Central memory CD8-positive, alpha-beta T cell (primary cell): ENCODE measurements at regions not wholly inside any gene's neighbourhood (a gene's known extent, or its start where the extent isn't known, plus 50 kb on each side); places are given as distances from the start of the nearest gene placed in this dataset.

ENCODE experiments used
- ATAC-seq: fragments of 150-1000 bp; cut with Tn5 transposase; replicated peaks from 2 replicates; pipeline ENCODE4 v1.10.0; 2022; ENCODE audit warnings: mild to moderate bottlenecking, moderate FRiP score, moderate number of reproducible peaks; ENCODE audit not compliant: poor library complexity, severe bottlenecking; ENCODE audit errors: extremely low read depth
- DNase-seq, 2 donors: peaks; one replicate each; pipeline ENCODE4 v3.0.0; 2021; ENCODE audit warnings: low spot score in 2 of 2
- H3K27ac Mint-ChIP-seq: one replicate; pipeline ENCODE4 v1.8.0; 2022; ENCODE audit warnings: low read depth, mild to moderate bottlenecking, moderate library complexity, mixed read lengths
- H3K27me3 Mint-ChIP-seq: one replicate; pipeline ENCODE4 v1.8.0; 2022; ENCODE audit warnings: mixed read lengths
- H3K36me3 Mint-ChIP-seq: one replicate; pipeline ENCODE4 v1.8.0; 2022; ENCODE audit warnings: mild to moderate bottlenecking, moderate library complexity, mixed read lengths; ENCODE audit not compliant: insufficient read depth
- H3K4me1 Mint-ChIP-seq: one replicate; pipeline ENCODE4 v1.8.0; 2022; ENCODE audit warnings: mixed read lengths
- H3K4me3 Mint-ChIP-seq: one replicate; pipeline ENCODE4 v1.8.0; 2022; ENCODE audit warnings: mild to moderate bottlenecking, moderate library complexity, mixed read lengths
- H3K9me3 Mint-ChIP-seq: one replicate; pipeline ENCODE4 v1.8.0; 2022; ENCODE audit warnings: mixed read lengths

- Mint-ChIP-seq H3K4me3 (no peak overlapping the region), H3K27ac (no peak overlapping the region), H3K9me3 (no peaks in the 10 kb centered on the region), H3K27me3 (peaks cover 41% of the 10 kb centered on the region), H3K4me1 (peaks cover 5% of the 10 kb centered on the region), H3K36me3 (no peaks in the 10 kb centered on the region)
- DNase-seq (no peak), ATAC-seq (no peak)
Observed at GRCh38 chr1:9179463-9180110, 50.7 kb upstream of the GPR157 start.

DNA sequence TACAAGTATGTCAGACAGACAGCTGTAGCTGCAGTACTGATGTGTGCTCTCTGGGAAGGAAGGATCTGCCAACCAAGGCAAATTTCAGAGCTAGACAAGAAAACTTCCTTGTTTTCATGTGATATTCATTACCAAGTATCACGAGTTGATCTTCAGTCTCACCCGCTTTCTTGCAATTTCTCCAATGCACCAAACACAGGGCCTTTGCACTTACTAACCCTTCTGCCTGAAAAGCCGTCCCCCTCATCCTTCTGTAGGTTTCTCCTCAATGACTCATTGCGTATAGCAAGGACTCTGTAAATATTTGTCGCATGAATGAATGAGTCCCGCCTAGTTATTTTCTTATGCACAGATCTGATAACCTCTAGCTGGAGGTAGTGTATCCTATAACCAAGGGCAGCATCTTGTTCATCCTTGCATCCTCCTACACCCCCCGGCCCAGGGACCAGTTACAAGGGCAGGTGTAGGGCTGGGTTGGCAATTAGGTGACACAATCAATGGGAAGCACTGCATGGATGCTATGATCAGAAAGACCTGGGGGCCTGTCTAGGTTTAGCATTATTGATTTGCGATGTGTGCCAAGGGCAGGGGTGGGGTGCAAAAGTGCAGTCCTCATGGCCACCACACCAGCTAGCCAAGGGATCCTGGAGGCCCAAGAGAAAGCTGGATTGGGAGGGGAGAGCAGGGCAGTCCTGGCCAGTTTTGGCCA, 51.4 kb upstream of the GPR157 start:
- Mint-ChIP-seq H3K4me1 (peaks cover 5% of the 10 kb centered on the region), H3K27ac (no peak overlapping the region), H3K9me3 (no peaks in the 10 kb centered on the region), H3K27me3 (peaks cover 35% of the 10 kb centered on the region), H3K36me3 (no peaks in the 10 kb centered on the region), H3K4me3 (no peak overlapping the region)
- DNase-seq, result no peak
- no peak for ATAC-seq

GRCh38 chr1:9181176-9181906, 52.4 kb upstream of the GPR157 start:
- no peak for ATAC-seq
- H3K27ac Mint-ChIP-seq, result no peak overlapping the region
- no peaks in the 10 kb centered on the region for H3K36me3 Mint-ChIP-seq
- H3K27me3 Mint-ChIP-seq, result peaks cover 31% of the 10 kb centered on the region
- DNase-seq, result peak; percentile 40 to 59
- H3K9me3 Mint-ChIP-seq, result no peaks in the 10 kb centered on the region
- H3K4me3 Mint-ChIP-seq, result peak overlapping the region; percentile 44
- H3K4me1 Mint-ChIP-seq, result peaks cover 5% of the 10 kb centered on the region

DNA sequence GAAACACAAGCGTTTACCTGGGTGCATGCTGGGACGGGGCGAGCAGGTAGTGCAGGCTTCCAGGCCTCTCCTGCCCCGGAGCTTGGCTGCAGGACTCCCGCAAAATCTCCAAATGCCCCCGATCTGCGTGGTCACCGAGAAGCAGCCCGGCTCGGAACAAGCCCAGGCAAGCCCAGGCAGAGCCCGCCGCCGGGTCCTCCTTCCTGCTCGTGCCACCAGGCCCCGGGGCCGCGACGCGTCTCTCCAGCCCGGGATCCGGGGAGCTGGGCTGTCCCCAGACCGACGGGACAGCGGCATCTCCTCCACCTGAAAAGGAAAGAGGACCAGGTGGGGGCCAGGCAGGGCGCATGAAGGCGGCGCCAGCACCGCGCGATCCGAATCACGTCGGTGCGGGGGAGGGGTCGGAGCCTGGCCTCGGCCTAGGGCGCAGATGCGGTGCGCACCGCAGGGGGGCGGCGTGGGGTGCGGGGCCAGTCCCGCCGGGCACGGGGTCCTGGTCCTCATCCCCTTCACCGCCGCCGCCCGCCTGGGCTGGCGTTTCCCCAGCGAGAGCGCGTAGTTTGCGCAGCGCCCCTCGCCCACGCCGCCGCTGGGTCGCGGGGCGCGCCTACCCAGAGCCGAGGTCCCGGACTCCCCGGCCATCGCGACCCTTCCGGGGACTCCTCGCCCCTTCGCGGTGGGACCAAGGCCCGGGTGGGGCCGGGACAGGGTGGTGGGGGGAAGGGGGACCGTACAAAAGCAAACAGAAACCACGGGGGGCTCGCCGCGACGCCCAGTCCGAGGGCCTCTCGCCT, 52.4 kb upstream of the H6PD start:
- Mint-ChIP-seq H3K27ac (no peak overlapping the region), H3K4me1 (peaks cover 5% of the 10 kb centered on the region), H3K4me3 (peak overlapping the region; percentile 44), H3K36me3 (no peaks in the 10 kb centered on the region), H3K27me3 (peaks cover 31% of the 10 kb centered on the region), H3K9me3 (no peaks in the 10 kb centered on the region)
- DNase-seq (no peak), ATAC-seq (no peak)

DNA sequence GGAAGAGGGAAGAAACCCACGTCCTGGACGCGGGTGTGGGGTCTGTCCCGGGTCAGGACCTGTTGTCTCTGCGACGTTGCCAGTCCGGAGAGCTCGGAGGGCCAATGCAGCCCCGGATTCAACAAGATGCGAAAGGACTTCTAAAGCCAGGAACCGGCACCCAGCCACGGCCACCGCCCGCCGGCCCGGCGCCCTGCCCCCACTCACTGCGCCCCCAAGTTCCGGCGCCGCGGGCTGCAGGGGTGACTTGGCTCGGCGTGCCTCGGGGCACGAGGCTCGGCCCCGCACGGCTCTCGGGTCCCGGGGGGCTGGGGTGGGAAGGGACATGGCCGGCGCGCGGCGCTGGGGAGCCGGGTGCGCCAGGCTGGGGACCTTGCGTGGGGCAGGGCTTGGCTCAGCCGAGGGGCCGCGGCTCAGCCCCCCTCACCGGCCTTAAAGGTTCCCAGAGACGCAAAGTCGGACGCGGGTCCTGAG, 51.8 kb upstream of the H6PD start:
- no peak for ATAC-seq
- Mint-ChIP-seq H3K27me3 (peaks cover 31% of the 10 kb centered on the region), H3K36me3 (no peaks in the 10 kb centered on the region), H3K27ac (no peak overlapping the region), H3K9me3 (no peaks in the 10 kb centered on the region), H3K4me1 (peaks cover 5% of the 10 kb centered on the region), H3K4me3 (no peak overlapping the region)
- DNase-seq, result no peak

- Mint-ChIP-seq H3K9me3 (no peaks in the 10 kb centered on the region), H3K27ac (no peak overlapping the region), H3K36me3 (no peaks in the 10 kb centered on the region), H3K4me1 (peaks cover 5% of the 10 kb centered on the region), H3K27me3 (peaks cover 28% of the 10 kb centered on the region), H3K4me3 (no peak overlapping the region)
- DNase-seq (no peak), ATAC-seq (no peak)
Observed at GRCh38 chr1:9183441-9183840, 51.1 kb upstream of the H6PD start.

DNA sequence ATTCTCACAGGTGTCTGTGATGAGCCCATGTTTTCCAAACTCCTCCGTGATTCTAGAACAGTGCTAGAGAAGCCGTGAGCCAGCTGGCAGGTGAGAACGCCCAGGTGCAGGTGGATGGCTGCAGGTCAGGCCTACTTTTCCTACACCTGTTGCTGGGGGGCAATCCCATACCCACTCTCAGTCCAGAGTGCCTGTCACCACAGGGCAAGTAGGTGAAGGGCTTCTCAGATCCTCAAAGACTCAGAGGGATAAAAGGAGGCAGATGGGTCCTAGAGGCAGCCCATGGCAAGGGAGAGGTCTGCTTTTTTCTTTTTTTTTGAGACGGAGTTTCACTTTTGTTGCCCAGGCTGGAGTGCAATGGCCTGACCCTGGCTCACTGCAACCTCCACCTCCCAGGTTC, 50.7 kb upstream of the H6PD start:
- Mint-ChIP-seq H3K9me3 (no peaks in the 10 kb centered on the region), H3K4me1 (peaks cover 5% of the 10 kb centered on the region), H3K36me3 (no peaks in the 10 kb centered on the region), H3K27ac (no peak overlapping the region), H3K27me3 (peaks cover 24% of the 10 kb centered on the region), H3K4me3 (no peak overlapping the region)
- no peak for DNase-seq
- no peak for ATAC-seq

DNA sequence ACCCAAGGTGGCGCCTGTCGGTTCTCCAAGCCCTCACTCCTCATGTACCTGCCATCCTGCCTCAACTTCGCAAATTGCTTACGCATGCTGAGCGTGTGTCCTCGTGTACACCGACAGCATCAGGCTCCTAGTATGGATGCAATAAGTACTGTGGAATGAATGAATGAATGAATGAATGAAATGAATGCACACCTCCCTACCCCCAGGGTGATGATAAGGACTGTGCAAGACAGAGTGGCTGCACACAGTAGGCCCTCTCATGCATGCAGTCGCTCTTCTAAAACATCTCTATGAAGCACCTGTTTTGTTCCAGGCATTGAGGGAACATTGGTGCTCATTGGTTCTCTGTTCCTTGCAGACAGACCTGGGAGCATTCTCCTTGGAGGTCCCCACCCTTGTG, 49.8 kb upstream of the H6PD start:
- Mint-ChIP-seq H3K27me3 (peaks cover 21% of the 10 kb centered on the region), H3K36me3 (no peaks in the 10 kb centered on the region), H3K9me3 (no peaks in the 10 kb centered on the region), H3K4me1 (peaks cover 5% of the 10 kb centered on the region), H3K27ac (no peak overlapping the region), H3K4me3 (no peak overlapping the region)
- no peak for DNase-seq
- ATAC-seq, result no peak
